IMR-90 (cell line): ENCODE measurements at regions not wholly inside any gene's neighbourhood (a gene's known extent, or its start where the extent isn't known, plus 50 kb on each side); places are given as distances from the start of the nearest gene placed in this dataset.

Experiments used
- ATAC-seq: fragments of 200-7000 bp; cut with Tn5 transposase; 2 replicates; pipeline ENCODE4 v1.9.1; 2020; ENCODE audit warnings: low read depth, mild to moderate bottlenecking, moderate library complexity
- BruUV-seq: library from RNA; stranded (reverse); fragments of 400-500 nt; replicated peaks from 2 replicates; lab custom pipeline; 2021; lab: Mats Ljungman, UMichigan
- CTCF ChIA-PET: fragments of 300-600 bp; formaldehyde crosslinking; extraction: SDS; loops from one replicate; lab custom pipeline; 2021; ENCODE audit warnings: antibody characterized with exemption; lab: Yijun Ruan, JAX
- POLR2A ChIA-PET: fragments of 300-600 bp; sonication (Branson Sonifier 250); formaldehyde crosslinking; loops from one replicate; lab custom pipeline; 2022; ENCODE audit warnings: antibody characterized with exemption; ENCODE audit not compliant: unreplicated experiment; lab: Charles Lee
- DNase-seq: peaks from one replicate; pipeline ENCODE4 v3.0.0; 2013
- H2AFZ ChIP-seq: replicated peaks from 2 replicates; pipeline ENCODE3; 2013; ENCODE audit warnings: low read length, mild to moderate bottlenecking; ENCODE audit not compliant: poor library complexity
- H2AK5ac ChIP-seq: 2 replicates; pipeline ENCODE4 v1.6.1; 2013; ENCODE audit warnings: low read depth, low read length, inconsistent platforms
- H2AK9ac ChIP-seq: replicated peaks from 2 replicates; pipeline ENCODE3; 2013; ENCODE audit warnings: mild to moderate bottlenecking, low read depth, low read length, moderate library complexity; ENCODE audit not compliant: poor library complexity
- H2BK120ac ChIP-seq: 2 replicates; pipeline ENCODE4 v1.6.1; 2013; ENCODE audit warnings: low read depth, low read length, inconsistent platforms
- H2BK15ac ChIP-seq: 3 replicates; pipeline ENCODE4 v1.6.1; 2013; ENCODE audit warnings: low read depth, low read length, inconsistent platforms
- H2BK20ac ChIP-seq: 2 replicates; pipeline ENCODE4 v1.6.1; 2013; ENCODE audit warnings: low read depth, mild to moderate bottlenecking, inconsistent platforms, low read length, moderate library complexity
- H2BK5ac ChIP-seq: 2 replicates; pipeline ENCODE4 v1.6.1; 2013; ENCODE audit warnings: mild to moderate bottlenecking, low read depth, low read length, inconsistent platforms; ENCODE audit not compliant: poor library complexity, severe bottlenecking
- H3K14ac ChIP-seq: replicated peaks from 2 replicates; pipeline ENCODE4 v1.6.1; 2013; ENCODE audit warnings: low read depth, low read length, inconsistent platforms
- H3K18ac ChIP-seq: 2 replicates; pipeline ENCODE4 v1.6.1; 2013; ENCODE audit warnings: low read depth, low read length, control low read depth
- H3K23ac ChIP-seq: 2 replicates; pipeline ENCODE4 v1.6.1; 2013; ENCODE audit warnings: low read depth, low read length, inconsistent platforms
- H3K27ac ChIP-seq: 2 replicates; pipeline ENCODE4 v1.5.1; 2013; ENCODE audit warnings: mild to moderate bottlenecking, control low read depth, low read length; ENCODE audit not compliant: insufficient read depth
- H3K27me3 ChIP-seq: 2 replicates; pipeline ENCODE4 v1.6.1; 2013; ENCODE audit warnings: low read length; ENCODE audit not compliant: control insufficient read depth, insufficient read depth
- H3K36me3 ChIP-seq: 2 replicates; pipeline ENCODE4 v1.6.1; 2013; ENCODE audit warnings: low read length, mixed read lengths; ENCODE audit not compliant: control insufficient read depth, insufficient read depth
- H3K4ac ChIP-seq: 2 replicates; pipeline ENCODE4 v1.6.1; 2013; ENCODE audit warnings: low read depth, low read length, inconsistent platforms
- H3K4me1 ChIP-seq: 2 replicates; pipeline ENCODE4 v1.6.1; 2013; ENCODE audit warnings: low read length, mixed read lengths; ENCODE audit not compliant: control insufficient read depth, insufficient read depth
- H3K4me2 ChIP-seq: 2 replicates; pipeline ENCODE4 v1.6.1; 2013; ENCODE audit warnings: low read depth, mild to moderate bottlenecking, control low read depth, low read length, moderate library complexity
- H3K4me3 ChIP-seq: 2 replicates; pipeline ENCODE4 v1.5.1; 2013; ENCODE audit warnings: low read depth, mild to moderate bottlenecking, control low read depth, low read length, moderate library complexity; ENCODE audit not compliant: insufficient read depth
- H3K56ac ChIP-seq: 2 replicates; pipeline ENCODE4 v1.6.1; 2013; ENCODE audit warnings: low read length, inconsistent platforms; ENCODE audit not compliant: insufficient read depth; ENCODE audit errors: extremely low read depth
- H3K79me1 ChIP-seq, 2 experiments: 2 replicates each; pipeline ENCODE4 v1.6.1; 2013; ENCODE audit warnings: low read length in 2 of 2, inconsistent platforms in 1 of 2, low read depth in 1 of 2
- H3K9ac ChIP-seq: 2 replicates; pipeline ENCODE4 v1.6.1; 2013; ENCODE audit warnings: low read depth, low read length, control low read depth
- H3K9me1 ChIP-seq: 2 replicates; pipeline ENCODE4 v1.6.1; 2013; ENCODE audit warnings: low read length, inconsistent platforms; ENCODE audit not compliant: insufficient read depth
- H3K9me3 ChIP-seq: 2 replicates; pipeline ENCODE4 v1.6.1; 2013; ENCODE audit warnings: low read length; ENCODE audit not compliant: control insufficient read depth, insufficient read depth
- H4K20me1 ChIP-seq: 2 replicates; pipeline ENCODE4 v1.6.1; 2013; ENCODE audit warnings: low read length, inconsistent platforms; ENCODE audit not compliant: insufficient read depth
- H4K5ac ChIP-seq: 2 replicates; pipeline ENCODE4 v1.6.1; 2013; ENCODE audit warnings: mild to moderate bottlenecking, low read depth, low read length, control low read depth
- H4K8ac ChIP-seq, 2 experiments: 2 replicates each; pipeline ENCODE4 v1.6.1; 2013; ENCODE audit warnings: low read depth in 2 of 2, low read length in 2 of 2, control low read depth in 1 of 2, inconsistent platforms in 1 of 2
- H4K91ac ChIP-seq: 2 replicates; pipeline ENCODE4 v1.6.1; 2013; ENCODE audit warnings: low read depth, low read length, inconsistent platforms; ENCODE audit not compliant: insufficient read depth
- NFE2L2 ChIP-seq: fragments of 150-350 bp; IDR thresholded peaks from 2 replicates; pipeline ENCODE4 v1.6.1; 2016; ENCODE audit warnings: low read depth, mild to moderate bottlenecking, low read length
- POLR2A ChIP-seq: IDR thresholded peaks from 2 replicates; pipeline ENCODE4 v1.6.1; 2012; ENCODE audit warnings: mild to moderate bottlenecking, low read depth, low read length
- RAD21 ChIP-seq: IDR thresholded peaks from 2 replicates; pipeline ENCODE4 v1.6.1; 2012; ENCODE audit warnings: low read length, improper control_type of control experiment
- WGBS, 2 experiments: methylation state at CpG; one replicate each; pipeline versions ENCODE4 v1.1.5 to v1.1.7; 2013; ENCODE audit warnings: missing lambda C conversion rate in 2 of 2; ENCODE audit not compliant: insufficient read length in 1 of 2; ENCODE audit errors: extremely low coverage in 2 of 2; 5-methylcytosine and 5-hydroxymethylcytosine counted together
- dilution Hi-C: fragments of 300-500 bp; cut with HindIII; formaldehyde crosslinking; loops from one replicate; pipeline ENCODE4 v1.14.3; 2018; ENCODE audit warnings: low sequenced_read_pairs; ENCODE audit not compliant: unreplicated experiment
- in situ Hi-C: fragments of 300-500 bp; cut with MboI; formaldehyde crosslinking; loops from 3 replicates; pipeline ENCODE4 v1.14.3; 2019; ENCODE audit warnings: low sequenced_read_pairs, inconsistent platforms, mixed read lengths
- intact Hi-C: fragments of 100-400 bp; cut with micrococcal nuclease; formaldehyde crosslinking; loops from 2 replicates; pipeline ENCODE4 v1.10.0; 2022

GRCh38 chr4:159476886-159477285 is 374.0 kb downstream of the RAPGEF2 start:
- no peak for ATAC-seq
- no peak overlapping the region for H2AK5ac ChIP-seq
- H2AFZ ChIP-seq = no peak overlapping the region
- no peak overlapping the region for H2BK120ac ChIP-seq
- H3K9ac ChIP-seq = no peak overlapping the region
- H3K14ac ChIP-seq = no peak overlapping the region
- H3K56ac ChIP-seq = no peak overlapping the region
- H2BK20ac ChIP-seq = no peak overlapping the region
- H3K4me2 ChIP-seq = no peak overlapping the region
- no peak overlapping the region for H3K18ac ChIP-seq
- H4K5ac ChIP-seq = no peak overlapping the region
- no peaks in the 10 kb centered on the region for H4K20me1 ChIP-seq
- H3K79me1 ChIP-seq = no peaks in the 10 kb centered on the region
- H4K91ac ChIP-seq = no peak overlapping the region
- H3K9me3 ChIP-seq = no peaks in the 10 kb centered on the region
- H2AK9ac ChIP-seq = no peak overlapping the region
- H3K4me1 ChIP-seq = no peaks in the 10 kb centered on the region
- H3K27ac ChIP-seq = no peak overlapping the region
- POLR2A ChIA-PET = no interaction called here
- in situ Hi-C loops (no loop called here), intact Hi-C loops (no loop called here), dilution Hi-C loops (no loop called here)
- WGBS, 2 experiments = no CpG with 5 or more reads among the region's 1 CpG
- no peak for DNase-seq
- H2BK15ac ChIP-seq = no peak overlapping the region
- CTCF ChIA-PET = interaction anchor here (1.3 kb wide), 1 partner anchor 10 kb away, joined by 4 read pairs; no protein-coding TSS in a partner anchor
- no peaks in the 10 kb centered on the region; the same call in 1 of the 2 replicates for H3K27me3 ChIP-seq
- H3K4ac ChIP-seq = no peak overlapping the region
- H2BK5ac ChIP-seq = no peak overlapping the region
- no peak overlapping the region for H3K23ac ChIP-seq
- H3K4me3 ChIP-seq = no peak overlapping the region
- BruUV-seq = no TSS peak
- H4K8ac ChIP-seq = no peak overlapping the region
- no peaks in the 10 kb centered on the region for H3K9me1 ChIP-seq
- H3K36me3 ChIP-seq = no peaks in the 10 kb centered on the region
- TF ChIP-seq RAD21 (no peak), POLR2A (no peak), NFE2L2 (no peak)
